SIG-M5 (cell line): ENCODE measurements at regions not wholly inside any gene's neighbourhood (a gene's known extent, or its start where the extent isn't known, plus 50 kb on each side); places are given as distances from the start of the nearest gene placed in this dataset.
"Not testable (repeated sequence)": the region's sequence is repeated elsewhere in the genome, so short reads cannot be mapped to it uniquely, and the experiment has no call there.

Source experiments
- DNase-seq: peaks from one replicate; lab custom pipeline; 2025; lab: John Stamatoyannopoulos, UW

DNA sequence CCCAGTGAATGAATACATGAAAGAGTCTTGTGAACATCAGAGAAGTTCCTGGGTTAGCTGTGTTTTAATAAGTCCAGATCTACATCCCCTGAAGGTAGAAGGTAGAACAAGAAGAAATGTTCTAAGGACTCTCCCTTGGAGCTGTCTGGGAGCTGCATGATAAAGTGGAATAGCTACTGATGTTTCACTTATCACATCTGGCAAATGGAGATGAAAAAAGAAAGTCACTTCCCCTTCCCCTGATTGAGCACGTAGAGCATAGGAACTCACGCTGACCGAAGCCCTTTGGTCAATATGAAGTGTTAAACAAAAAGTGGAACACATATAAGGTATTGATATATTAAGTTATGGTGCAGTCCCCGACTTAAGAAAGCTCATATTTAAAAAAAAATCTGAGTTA, 53.2 kb upstream of the PARP1 start:
- no peak for DNase-seq

DNA sequence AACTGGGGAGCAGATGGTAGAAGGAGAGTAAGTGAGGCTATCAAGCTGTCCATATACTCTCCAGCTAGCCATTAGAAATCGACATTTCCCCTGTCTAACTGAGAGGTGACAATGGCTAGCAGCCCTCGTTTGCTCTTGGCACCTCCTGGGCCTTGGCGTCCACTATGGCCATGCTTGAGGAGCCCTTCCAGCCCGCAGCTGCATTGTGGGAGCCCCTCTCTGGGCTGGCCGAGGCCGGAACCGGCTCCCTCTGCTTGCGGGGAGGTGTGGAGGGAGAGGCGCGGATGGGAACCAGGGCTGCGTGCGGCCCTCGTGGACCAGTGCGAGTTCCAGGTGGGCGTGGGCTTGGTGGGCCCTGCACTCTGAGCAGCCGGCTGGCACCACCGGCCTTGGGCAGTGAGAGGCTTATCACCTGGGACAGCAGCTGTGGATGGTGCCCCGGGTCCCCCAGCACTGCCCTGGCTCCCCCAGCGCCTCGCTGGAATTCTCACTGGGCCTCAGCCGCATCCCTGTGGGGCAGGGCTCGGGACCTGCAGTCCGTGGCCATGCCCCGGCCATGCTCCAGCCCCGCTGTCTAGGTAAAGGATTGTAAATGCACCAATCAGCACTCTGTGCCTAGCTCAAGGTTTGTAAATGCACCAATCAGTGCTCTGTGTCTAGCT, 56.2 kb upstream of the PARP1 start:
- DNase-seq, result no peak

DNA sequence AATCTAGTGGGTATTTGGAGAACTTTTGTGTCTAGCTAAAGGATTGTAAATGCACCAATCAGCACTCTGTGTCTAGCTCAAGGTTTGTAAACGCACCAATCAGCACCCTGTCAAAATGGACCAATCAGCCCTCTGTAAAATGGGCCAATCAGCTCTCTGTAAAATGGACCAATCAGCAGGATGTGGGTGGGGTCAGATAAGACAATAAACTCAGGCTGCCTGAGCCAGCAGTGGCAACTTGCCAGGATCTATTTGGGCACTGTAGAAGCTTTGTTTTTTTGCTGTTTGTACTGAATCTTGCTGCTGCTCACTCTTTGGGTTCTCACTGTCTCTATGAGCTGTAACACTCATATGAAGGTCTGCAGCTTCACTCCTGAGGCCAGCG, 56.7 kb upstream of the PARP1 start:
- DNase-seq, result not testable (repeated sequence)

DNA sequence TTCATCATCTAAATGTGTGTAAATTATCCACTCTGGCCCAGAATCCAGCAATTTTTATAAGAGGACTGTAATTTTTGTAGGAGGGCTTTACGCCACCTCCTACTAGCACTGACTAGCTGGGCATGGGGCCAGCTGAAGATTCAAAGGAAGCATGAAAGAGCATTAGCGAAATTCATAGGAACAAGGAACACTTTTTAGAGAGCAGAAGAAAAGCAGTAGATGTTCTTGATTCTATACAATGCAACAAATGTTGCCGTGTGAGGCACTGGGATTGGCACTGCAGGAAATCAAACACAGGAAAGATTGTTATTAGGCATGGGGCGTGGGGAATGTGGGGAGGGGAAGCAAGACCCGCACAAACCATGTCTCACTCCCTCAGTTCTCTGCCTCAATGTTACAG, 58.4 kb upstream of the PARP1 start:
- DNase-seq, result no peak

DNA sequence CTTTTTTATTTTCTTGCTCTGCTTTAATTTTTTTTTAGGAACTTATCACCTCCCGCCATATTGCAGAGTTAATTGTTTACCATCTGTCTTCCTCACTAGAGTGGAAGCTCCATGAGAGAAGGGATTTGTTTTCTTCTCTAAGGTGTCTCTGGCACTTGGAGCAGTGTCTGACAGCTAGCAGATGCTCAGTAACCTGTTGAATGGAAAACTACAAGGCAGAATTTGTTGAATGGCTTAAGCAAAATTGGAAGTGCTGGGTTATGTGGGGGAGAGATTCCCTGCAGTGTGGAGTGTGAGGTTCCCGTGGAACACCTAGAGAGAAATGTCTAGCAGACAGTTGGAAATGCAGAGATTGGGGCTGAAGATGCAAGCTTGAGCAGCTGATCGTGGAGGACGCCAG, 59.5 kb upstream of the PARP1 start:
- DNase-seq, result no peak

DNA sequence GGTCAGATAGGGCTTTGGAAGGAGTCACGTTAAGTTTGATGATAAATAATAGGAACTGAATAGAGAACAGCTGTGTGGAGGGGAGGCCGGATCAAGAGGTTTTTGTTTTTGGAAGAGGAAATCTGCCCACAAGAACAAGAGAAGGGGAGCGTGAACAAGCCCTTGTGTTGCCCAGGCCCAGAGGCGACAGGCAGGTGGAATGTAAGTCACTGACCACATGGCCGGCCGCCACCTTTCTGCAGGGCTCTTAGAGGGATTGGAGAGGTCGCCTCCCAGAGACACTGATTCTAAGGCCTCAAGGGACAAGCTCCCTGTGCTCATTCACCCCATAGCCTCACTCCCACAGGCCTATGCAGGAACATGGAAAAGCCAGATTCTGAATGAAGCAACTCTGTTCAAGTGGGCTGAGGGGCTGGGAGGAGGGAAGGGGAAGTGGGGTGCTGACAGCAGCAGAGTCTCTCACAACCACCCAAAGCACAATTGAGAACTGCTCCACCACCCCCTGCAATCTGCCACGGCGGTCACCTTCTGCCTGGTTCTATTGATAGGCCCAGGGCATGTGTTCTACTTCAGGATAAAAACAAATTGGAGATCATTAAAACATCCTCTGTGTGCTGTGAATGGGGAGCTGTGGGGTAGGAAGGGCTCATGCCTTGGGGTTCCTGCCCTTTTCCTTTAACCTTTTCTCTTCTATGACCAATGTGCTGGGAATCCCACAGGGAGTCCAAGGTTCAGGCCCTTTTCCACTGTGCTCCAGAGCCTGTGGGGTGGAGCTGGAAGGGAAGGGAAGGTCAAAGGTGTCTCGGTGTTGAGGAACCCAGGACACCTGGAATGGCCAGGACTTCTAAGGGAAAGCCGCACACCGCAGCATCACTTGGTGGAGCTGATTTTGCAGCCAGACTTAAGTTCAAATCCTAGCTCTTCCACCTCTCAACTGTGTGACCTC, 63.3 kb upstream of the PARP1 start:
- DNase-seq, result no peak

DNA sequence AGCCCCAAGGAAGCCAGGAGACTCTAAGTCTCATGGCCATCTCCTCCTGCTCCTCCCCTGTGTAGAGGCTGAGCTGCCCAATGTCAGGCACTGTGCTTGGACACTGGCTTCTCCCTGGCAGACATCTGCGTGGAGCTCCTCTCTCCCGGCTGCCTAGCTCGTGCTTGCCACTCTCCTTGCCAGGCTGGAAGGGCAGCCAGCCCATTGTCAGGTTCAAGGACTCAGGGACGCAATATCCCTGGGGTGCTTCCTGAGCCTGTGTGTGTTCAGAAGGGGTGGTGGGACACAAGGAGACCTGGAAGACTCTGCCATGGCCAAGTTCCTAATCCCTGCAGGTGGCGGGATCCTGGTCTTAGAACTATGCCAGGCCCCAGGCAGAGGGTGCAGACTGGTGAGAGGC, 65.4 kb upstream of the PARP1 start:
- DNase-seq, result no peak

DNA sequence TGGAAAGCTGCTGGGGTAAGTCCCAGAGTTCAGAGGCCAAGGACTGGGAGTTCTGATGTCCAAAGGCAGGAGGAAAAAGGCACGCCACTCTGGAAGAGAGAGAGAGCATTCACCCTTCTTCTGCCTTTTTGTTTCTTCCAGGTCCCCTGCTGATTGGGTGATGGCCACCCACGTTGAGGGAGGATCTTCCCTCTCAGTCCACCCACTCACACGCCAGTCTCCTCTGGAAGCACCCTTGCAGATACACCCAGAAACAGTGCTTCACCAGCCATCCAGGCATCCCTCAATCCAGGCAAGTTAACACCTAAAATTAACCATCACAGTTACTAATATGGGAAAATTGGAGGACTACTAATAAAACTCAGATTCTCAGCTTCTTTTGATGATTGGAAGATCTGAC, 66.1 kb upstream of the PARP1 start:
- DNase-seq, result no peak

DNA sequence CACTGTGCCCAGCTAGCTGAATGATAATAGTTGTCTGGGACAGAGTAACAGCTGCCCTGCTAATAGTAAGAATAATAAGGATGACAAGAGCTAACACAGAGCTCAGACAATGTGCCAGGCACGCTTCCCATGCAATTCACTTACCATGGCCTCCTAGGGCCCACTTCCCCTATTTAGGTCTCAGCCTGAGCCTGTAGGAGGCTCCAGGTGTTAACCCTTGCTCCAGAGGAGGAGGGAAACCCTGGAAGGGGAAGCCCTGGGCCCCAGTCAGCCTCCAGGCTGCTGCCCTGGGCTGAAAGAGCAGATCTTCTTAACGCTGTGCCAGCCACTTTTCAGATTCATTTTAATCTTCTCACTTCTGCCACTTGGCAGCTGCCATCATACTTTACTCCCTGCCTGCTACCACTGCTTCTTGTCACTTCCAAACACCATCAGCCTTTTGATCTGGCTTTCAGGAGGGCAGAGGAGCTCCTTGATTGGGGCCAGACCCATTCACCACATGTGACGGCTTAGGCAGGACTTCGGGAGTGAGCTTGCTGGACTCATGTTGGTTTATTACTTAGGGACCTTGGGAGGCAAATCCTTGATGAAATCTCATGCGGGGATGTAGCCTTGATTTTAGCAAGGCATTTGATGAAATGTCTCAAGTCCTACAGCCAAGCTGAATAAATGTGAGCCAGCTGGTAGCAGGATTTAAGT, 66.7 kb upstream of the PARP1 start:
- DNase-seq, result no peak

DNA sequence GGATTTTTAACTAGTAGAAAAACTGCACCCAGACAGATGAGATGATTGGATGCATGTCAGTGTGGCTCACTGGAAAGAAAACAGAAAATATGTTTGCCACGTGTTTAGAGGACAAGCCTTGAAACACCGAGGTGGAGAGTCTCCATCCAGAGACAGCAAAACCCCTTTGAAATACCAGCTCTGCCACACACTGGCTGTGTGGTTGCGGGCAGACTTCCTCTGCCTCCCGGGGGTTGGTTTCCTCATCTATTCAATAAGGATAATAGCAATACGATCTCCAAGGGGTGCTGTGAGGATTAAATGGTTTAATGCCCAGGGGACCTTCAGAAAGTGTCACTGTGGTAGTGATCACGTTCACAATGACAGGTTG, 67.2 kb upstream of the PARP1 start:
- no peak for DNase-seq

DNA sequence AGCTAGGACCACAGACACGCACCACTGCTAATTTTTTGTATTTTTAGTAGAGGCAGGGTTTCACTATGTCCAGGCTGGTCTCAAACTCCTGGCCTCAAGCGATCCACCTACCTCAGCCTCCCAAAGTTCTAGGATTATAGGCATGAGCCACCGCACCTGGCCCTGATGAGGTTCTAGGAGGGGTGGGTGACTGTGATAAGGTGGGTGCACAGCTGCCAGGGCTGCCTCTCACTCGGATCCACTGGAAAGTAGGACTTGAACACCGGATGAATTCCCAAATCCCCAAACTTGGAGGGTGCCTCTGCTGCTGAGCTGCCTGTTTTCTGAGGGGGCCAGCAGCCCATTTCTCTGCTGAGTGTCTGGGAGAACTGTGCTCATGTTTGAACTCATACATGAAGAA, 68.2 kb upstream of the PARP1 start:
- no peak for DNase-seq

DNA sequence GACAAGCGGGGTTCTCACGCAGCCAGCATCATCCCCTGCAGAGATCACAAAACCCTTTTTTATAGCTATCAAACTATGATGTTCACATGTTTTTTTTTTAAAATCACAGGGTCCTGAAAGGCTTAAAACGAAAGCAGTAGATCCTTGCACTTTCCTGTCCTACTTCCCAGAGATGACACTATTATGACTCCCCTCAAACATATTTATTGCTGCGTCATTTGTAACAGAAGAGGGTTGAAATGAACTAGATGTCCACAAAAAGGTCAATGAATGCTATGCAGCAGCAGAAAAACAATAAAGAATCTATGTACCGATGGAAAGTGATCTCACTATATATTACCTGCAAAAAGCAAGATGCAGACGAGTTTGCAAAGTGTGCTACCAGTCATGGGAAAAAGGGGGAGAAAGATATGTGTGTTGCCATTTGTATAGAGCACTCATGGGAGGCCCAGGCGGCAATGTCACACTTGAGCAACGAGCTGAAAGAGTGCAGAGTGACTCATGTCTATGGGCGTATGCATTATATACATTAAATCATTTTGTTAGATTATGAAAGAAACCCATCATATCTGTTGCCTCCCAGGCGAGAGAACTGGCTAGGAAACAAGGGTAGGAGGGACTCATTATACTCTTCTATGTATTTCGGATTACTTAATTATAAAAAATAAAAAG, 68.9 kb upstream of the PARP1 start:
- DNase-seq, result peak; percentile 41

DNA sequence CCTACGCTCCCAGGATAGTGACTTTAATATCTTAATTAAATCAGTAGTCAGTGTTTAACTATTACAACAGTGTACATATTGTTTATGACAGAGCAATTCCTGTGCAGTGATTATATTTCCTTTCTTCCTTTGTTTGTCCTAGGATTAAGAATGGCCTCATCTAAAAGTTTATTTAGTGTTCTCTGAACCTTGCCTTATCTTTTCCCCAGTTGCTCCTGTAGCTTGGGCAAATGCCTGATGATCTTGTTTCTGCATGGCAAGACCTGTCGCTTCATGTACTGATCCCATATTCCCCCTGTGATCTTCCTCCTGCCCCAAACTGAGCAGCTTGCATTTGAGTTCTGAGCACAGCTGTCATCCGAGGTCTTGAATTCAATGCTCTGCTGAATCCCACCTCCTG, 69.1 kb upstream of the STUM start:
- DNase-seq, result no peak

DNA sequence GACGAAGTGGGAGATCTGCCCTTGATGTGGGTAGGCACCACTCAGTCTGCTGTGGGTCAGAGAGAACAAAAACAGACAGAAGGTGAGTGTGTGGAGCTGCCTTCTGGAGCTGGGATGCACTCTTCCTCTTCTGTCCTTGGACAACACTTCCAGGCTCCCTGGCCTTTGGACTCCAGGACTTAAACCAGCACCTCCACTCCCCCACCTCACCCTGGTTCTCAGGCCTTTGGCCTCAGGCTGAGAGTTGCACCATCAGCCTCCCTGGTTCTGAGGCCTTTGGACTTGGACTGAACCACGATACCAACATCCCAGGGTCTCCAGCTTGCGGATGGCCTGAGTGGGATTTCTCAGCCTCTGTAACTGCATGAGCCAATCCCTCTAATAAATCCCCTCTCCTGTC, 68.1 kb upstream of the STUM start:
- DNase-seq, result no peak

DNA sequence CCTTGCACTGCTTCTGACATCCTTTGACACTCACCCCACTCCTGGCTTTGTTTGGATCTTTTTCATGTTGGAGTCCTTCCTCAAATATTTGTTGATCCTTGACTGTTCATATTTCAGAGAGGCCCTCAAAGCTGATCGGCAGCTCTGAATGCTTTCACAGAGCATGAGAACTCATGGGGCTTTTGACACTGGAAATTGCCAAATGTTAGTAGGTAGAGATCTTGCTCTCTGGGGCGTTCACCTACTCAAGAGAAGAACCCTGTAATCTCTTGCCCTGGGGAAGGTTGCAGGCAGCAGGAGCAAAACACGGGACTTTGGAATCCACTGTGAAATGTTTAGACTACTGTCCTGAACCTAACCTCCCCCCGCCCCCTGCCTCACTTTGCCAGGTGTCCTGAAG, 67.4 kb upstream of the STUM start:
- no peak for DNase-seq

DNA sequence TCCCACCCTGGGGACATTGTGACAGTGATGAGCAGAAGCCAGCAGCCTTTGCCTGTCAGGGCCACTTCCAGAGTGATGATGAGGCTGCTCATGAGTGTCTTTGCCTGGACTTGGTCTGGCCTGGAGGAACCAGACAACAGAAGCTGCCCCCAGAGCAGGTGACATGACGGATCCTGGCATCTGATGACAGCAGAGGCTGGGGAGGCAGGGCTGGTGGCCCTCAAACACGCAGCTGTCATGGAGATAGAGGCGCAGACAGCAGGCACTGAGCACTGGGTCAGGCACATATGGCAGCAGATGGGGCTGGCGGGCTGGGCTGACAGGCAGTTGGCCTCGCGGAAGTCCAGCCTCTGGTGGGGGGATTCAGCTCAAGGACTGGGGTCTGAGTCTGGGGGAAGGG, 66.4 kb upstream of the STUM start:
- no peak for DNase-seq

DNA sequence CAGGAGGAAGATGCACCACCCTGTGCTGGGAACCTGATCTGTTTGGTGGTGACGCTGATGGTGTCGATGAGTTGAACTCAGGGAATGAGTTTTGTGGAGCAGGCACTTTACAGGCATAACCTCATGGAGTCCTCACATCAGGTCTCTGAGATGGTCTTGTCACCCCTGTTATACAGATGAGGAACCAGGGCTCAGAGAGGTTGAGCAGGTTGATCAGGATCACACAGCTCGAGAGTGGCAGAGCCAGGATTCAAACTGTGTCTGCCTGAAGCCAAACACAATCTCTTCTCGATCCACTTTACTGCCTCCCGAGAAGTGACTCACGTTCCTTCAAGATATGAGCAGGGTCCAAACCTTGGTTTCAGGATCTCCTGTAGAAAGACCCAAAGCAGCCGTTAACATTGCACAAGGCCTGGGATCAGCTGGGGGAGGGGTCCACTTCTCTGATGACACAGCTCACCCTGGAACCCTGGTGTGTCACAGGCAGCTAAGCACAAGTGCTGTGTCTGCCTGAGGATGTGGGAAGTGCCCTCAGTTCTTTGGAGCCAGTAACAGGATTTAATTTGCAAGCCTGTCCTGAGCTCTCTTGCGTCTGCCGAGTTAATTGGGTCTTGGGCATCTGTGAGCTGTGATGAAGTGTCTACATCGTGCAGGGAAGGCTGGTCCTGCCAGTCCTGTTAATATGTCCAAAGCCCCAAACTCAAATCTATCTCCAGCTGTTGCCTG, 65.4 kb upstream of the STUM start:
- peak; percentile 52 for DNase-seq

DNA sequence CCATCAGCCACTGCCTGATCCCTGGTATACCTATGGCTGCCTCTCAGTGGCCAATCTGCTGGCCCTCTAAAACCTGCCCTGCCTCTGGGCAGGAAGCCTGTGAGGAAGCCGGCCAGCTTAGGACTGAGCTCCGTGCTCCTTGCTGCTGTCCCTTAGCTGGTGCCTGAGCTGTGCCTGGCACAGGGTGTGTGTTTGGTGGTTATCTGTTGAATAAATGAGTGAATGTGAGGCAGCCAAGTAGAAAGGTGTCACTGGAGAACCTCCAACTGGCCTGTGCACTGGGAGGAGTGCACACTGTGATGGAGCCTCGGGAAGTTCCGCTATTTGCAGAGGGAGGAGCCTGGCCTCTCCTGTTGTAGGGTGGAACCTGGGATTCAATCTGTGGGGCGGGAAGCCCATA, 63.4 kb upstream of the STUM start:
- DNase-seq, result no peak

DNA sequence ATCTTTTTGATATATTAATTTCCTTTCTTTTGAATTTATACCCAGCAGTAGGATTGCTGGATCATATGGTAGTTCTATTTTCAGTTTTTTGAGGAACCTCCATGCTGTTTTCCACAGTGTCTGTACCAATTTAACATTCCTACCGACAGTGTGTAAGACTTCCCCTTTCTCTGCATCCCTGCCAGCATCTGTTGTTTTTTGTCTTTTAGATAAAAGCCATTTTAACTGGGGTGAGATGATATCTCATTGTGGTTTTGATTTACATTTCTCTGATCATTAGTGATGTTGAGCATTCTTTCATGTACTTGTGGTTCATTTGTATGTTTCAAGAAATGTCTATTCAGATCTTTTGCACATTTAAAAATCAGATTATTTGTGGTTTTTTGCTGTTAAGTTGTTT, 62.4 kb upstream of the STUM start:
- no peak for DNase-seq

DNA sequence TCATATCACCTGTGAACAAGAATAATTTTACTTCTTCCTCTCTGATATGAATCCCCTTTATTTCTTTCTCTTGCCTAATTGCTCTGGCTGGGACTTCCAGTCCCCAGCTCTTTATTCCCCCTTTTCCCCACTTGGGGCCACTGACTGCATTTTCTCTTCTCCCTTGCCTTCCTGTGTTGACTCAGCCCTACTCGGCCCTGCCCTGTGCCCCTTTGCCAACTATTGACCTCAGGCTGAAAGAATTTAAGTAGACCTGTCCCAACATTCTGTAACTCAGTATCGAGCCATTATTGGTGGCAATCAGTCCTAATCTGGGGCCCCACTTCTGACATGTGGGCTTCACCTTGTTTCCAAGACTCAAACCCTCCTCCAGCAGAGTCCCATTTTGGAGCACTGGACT, 60.6 kb upstream of the STUM start:
- no peak for DNase-seq

DNA sequence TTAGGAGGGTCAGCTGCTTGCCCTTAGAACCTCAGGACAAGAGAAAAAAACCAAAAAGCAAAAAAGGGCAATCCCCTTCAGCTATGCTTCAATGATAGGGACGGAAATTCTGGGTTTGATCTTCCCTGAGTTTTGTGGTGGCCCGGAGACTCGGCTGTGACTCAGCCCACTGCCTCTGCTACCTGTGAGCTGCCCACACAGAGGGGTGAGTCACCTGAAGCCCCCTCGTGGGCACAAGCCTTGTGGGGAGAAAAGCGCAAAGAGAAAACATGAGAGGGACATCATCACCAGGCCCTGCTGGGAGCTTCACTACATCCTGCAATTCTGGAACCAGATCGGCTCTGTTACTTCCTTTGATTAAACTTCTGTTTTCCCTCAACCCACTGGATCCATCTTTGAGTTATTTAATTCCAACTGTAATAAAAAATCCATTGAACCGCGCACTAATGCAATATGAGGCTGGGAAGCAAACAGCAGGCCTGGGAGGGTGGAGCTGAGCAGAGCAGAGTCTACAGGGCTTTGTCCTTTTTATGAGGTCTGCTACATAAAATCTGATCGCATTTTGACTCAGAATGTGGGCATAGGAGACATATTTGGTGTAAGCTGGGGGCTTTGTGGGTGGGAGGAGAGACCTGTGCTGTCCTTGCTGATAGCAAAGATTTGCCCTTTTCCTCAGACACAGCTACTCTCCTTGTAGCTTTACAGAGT, 58.7 kb upstream of the STUM start:
- no peak for DNase-seq
